ENCODE measurements at regions not wholly inside any gene's neighbourhood (a gene's known extent, or its start where the extent isn't known, plus 50 kb on each side); places are given as distances from the start of the nearest gene placed in this dataset.

- Mint-ChIP-seq H3K9me3 (peaks cover 4% of the 10 kb centered on the region), H3K27ac (peak overlapping the region; percentile 99), H3K4me1 (peaks cover 98% of the 10 kb centered on the region), H3K4me3 (peak overlapping the region; percentile 68), H3K36me3 (peaks cover 7% of the 10 kb centered on the region), H3K27me3 (no peaks in the 10 kb centered on the region)
- ATAC-seq = peak; percentile 3
Measured at GRCh38 chr15:99507504-99508310, 58.1 kb upstream of the MEF2A start.

- peaks cover 4% of the 10 kb centered on the region for H3K9me3 Mint-ChIP-seq
- no peak for ATAC-seq
- H3K36me3 Mint-ChIP-seq = peaks cover 7% of the 10 kb centered on the region
- peaks cover 98% of the 10 kb centered on the region for H3K4me1 Mint-ChIP-seq
- peak overlapping the region; percentile 48 for H3K4me3 Mint-ChIP-seq
- H3K27ac Mint-ChIP-seq = peak overlapping the region; percentile 99
- no peaks in the 10 kb centered on the region for H3K27me3 Mint-ChIP-seq
Measured at GRCh38 chr15:99508311-99508645, 57.5 kb upstream of the MEF2A start.

GRCh38 chr15:99508852-99509251, 56.9 kb upstream of the MEF2A start:
- H3K27ac Mint-ChIP-seq = peak overlapping the region; percentile 99
- peaks cover 98% of the 10 kb centered on the region for H3K4me1 Mint-ChIP-seq
- no peak for ATAC-seq
- H3K9me3 Mint-ChIP-seq = peaks cover 4% of the 10 kb centered on the region
- H3K36me3 Mint-ChIP-seq = peaks cover 10% of the 10 kb centered on the region
- H3K27me3 Mint-ChIP-seq = no peaks in the 10 kb centered on the region
- H3K4me3 Mint-ChIP-seq = peak overlapping the region; percentile 78

- ATAC-seq = no peak
- H3K27me3 Mint-ChIP-seq = no peaks in the 10 kb centered on the region
- H3K4me3 Mint-ChIP-seq = peak overlapping the region; percentile 78
- H3K27ac Mint-ChIP-seq = peak overlapping the region; percentile 99
- peaks cover 16% of the 10 kb centered on the region for H3K36me3 Mint-ChIP-seq
- peaks cover 4% of the 10 kb centered on the region for H3K9me3 Mint-ChIP-seq
- H3K4me1 Mint-ChIP-seq = peaks cover 98% of the 10 kb centered on the region
Measured at GRCh38 chr15:99509686-99510461, 55.9 kb upstream of the MEF2A start.

GRCh38 chr15:99511531-99511865, 54.3 kb upstream of the MEF2A start:
- peaks cover 16% of the 10 kb centered on the region for H3K36me3 Mint-ChIP-seq
- no peaks in the 10 kb centered on the region for H3K27me3 Mint-ChIP-seq
- peaks cover 4% of the 10 kb centered on the region for H3K9me3 Mint-ChIP-seq
- H3K4me1 Mint-ChIP-seq = peaks cover 97% of the 10 kb centered on the region
- peak overlapping the region; percentile 76 for H3K4me3 Mint-ChIP-seq
- peak overlapping the region; percentile 99 for H3K27ac Mint-ChIP-seq
- ATAC-seq = no peak

GRCh38 chr15:99511866-99512661, 53.7 kb upstream of the MEF2A start:
- Mint-ChIP-seq H3K4me1 (peaks cover 92% of the 10 kb centered on the region), H3K36me3 (peaks cover 16% of the 10 kb centered on the region), H3K9me3 (peaks cover 4% of the 10 kb centered on the region), H3K27ac (peak overlapping the region; percentile 99), H3K27me3 (no peaks in the 10 kb centered on the region), H3K4me3 (peak overlapping the region; percentile 76)
- peak; percentile 92 for ATAC-seq

- Mint-ChIP-seq H3K4me3 (peak overlapping the region; percentile 40), H3K4me1 (peaks cover 71% of the 10 kb centered on the region), H3K36me3 (peaks cover 15% of the 10 kb centered on the region), H3K27ac (peak overlapping the region; percentile 99), H3K27me3 (no peaks in the 10 kb centered on the region), H3K9me3 (peaks cover 4% of the 10 kb centered on the region)
- ATAC-seq = peak; percentile 29
Measured at GRCh38 chr15:99514306-99514705, 51.5 kb upstream of the MEF2A start.

All from stimulated activated memory B cell treated with anti-CD40 and anti-IgM and Interleukin-4, amounts not matched to agents 10 μg/mL and 1 μg/mL and 100 μg/mL, for 72 hours (primary cell).